HG03521 (cell line): ENCODE measurements at regions not wholly inside any gene's neighbourhood (a gene's known extent, or its start where the extent isn't known, plus 50 kb on each side); places are given as distances from the start of the nearest gene placed in this dataset.

Source experiments
- ATAC-seq: cut with Tn5 transposase; IDR thresholded peaks from one replicate; pipeline ENCODE4 v1.9.1; 2021; ENCODE audit warnings: mild to moderate bottlenecking, moderate library complexity; ENCODE audit not compliant: unreplicated experiment

DNA sequence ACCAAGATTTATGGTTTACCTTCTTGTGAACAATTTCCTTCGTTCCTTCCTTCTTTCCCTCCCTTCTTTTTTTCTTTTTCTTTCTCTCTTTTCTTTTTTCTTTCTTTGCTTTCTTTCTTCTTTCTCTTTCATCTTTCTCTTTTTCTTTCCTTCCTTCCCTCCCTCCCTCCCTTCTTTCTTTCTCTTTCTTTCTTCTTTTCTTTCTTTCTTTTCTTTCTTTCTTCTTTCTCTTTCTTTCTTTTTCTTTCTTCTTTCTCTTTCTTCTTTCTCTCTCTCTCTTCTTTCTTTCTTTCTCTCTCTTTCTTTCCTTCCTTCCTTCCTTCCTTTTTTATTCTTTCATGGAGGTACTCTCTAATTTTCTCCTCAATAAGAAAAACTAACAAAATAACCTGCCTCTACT lies 462.1 kb upstream of the ATP2B1 start:
- ATAC-seq: no peak

DNA sequence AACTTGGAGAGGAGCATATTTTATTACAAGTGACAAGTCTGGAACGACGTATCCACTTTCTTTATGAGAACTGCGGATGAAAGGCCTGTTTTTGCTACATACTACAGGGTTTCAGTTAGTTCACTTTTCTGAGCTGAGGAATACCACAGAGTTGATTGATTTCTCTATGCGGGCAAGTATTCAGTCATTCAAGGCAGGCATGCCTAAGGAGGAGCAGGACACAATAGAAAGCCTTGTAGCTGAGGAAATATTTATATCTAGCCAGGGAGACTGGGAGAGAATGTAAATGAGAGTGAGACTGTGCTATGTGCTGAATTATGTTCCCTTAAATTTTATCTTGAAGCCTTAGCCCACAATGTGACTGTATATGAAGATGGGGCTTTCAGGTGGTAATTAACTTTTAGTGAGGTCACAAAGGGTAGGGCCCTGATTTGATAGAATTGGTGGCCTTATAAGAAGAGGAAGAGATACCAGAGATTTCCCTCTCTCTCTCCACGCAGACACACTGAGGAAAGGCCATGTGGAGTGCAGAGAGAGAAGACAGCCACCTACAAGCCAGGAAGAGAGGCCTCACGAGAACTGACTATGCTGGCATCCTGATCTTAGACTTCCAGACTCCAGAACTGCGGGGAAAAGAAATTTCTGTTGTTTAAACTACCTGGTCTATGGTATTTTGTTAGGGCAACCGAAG lies 459.0 kb upstream of the ATP2B1 start:
- ATAC-seq: no peak

DNA sequence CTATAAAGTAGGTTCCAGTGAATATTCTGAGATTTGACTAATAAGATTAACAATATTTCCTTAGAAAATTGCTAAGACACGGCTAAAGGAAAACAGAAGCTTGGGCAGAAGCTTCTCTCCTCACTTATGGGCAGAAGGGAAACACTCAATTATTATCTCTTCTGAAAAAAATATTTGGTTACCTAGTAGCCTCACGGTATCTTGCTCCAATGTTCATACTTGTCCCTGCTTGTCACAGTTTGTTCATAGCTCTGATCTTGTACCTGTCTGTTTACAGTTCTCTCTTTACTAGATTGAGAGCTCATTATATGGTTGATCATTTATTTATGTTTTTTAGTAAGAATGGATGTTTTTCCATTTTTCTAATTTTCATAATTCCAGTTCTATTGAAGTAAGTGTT lies 458.0 kb upstream of the ATP2B1 start:
- no peak for ATAC-seq

DNA sequence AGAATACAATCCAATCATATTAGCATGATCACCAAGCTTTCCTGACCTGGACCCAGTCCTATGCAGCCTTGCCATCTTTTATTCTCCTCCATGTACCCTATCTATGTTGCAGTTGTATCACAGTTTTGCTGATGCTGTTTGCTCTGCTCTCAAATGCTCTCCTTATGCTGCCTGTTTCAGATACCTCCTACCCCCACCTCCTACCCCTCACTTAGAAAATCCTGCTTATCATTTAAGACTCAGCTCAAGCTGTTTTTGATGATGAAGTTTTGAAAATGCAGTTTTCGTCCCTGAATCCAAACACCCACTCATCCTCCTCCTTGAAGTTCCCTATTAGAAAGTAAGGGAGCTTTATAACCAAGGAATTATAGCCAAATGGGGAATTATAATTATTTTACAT lies 457.4 kb upstream of the ATP2B1 start:
- ATAC-seq: no peak

DNA sequence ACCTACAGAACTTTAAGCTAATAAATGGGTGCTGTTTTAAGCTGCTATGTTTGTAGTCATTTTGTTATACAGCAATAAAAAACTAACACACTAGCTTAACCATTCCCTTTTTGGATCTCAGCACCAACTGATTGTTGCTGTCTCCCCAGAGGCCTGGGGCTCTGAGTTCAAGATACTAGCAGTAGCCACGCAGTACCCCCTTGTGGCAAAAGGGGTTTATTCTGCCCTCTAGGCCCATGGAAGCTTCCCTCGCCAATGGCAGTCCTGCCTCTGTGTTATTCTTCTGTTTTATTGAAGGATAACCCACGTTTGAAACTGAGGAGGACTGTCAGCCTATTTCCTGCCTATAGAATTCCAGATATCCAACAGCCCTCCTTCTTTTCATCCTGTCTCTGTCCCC lies 455.3 kb upstream of the ATP2B1 start:
- no peak for ATAC-seq

DNA sequence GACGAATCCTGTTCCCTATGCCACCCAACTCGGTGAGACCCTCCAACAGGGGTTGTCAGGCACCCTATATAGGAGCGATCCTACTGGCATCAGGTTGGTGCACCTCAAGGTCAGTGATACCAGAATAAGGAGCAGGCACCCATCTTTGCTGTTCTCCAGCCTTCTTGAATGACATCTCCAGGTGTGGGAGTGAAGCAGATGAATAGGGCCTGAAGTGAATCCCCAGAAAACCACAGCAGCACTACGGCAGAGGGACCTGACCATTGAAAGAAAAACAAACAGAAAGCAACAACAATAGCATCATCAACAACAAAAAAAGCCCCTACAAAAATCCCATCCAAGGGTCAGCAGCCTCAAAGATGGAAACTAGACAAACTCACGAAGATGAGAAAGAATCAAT lies 445.2 kb upstream of the ATP2B1 start:
- no peak for ATAC-seq

DNA sequence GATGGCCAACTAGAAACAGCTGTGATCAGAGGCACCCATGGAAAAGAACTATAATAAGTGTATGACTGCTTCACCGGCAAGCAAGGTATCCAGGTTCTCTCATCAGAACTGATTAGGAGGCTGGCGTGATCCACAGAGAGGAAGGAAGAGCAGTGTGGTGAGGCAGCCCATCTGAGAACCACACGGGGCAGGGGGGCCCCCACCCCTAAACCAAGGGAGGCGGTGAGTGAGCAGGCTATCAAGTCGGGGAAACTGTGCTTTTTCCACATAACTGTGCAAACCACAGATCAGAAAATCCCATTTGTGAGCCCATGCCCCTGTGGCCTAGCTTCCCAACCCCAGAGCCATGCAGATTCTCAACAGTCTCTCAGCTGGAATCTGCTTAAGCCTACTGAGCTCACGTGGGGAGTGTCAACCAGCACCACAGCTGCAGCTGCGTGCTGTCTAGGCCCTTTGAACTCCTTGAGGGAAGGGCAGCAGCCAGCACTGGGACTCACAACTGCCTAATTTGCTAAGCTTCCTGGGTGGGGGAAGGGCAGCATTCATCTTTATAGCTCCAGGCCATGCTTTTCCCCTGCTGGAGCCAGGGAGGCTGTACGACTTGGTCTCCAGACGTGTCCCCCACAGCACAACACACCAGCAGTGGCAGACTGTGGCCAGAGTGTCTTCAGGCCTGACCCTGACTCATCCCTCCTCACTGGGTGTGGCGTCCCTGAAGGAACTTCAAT lies 444.4 kb upstream of the ATP2B1 start:
- ATAC-seq: no peak

DNA sequence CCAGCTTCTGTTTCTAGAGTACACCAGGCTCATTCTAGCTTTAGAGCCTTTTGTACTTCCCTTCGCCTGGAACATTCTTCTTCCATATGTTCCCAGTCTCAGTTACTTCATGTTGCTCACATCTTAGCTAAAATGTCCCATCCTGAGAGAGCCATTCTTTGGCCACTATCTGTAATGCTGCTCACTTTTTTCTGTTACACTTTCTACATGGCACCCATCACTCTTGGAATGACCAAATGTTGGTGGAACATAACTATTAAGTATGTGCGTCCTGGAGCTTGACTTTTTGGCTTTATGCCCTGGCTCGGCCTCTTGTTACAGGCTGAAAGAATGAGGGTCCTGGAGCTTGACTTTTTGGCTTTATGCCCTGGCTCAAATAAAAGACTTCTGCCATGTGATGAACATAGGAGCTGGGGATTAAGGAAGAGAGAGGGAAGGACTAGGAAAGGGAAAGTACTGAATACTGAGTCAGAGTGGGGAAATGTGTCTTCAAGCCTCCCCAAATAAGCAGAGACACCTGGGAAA lies 442.9 kb upstream of the ATP2B1 start:
- ATAC-seq: no peak

DNA sequence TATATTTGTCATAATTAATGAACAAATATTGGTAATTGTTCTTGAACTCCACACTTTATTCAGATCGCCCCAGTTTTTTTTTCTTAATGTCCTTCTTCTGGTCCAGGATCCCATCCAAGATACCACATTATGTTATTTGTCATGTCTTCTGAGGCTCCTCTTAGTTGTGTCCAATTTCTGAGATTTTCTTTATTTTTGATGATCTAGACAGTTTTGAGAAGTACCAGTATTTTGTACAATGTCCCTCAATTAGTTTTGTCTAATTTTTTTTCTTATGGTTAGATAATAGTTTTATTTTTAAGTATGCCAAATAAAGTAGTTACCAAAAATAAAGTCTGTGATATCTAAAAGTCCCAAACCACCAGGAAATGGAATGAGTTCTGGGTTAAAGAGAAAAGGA lies 440.8 kb upstream of the ATP2B1 start:
- ATAC-seq: no peak

DNA sequence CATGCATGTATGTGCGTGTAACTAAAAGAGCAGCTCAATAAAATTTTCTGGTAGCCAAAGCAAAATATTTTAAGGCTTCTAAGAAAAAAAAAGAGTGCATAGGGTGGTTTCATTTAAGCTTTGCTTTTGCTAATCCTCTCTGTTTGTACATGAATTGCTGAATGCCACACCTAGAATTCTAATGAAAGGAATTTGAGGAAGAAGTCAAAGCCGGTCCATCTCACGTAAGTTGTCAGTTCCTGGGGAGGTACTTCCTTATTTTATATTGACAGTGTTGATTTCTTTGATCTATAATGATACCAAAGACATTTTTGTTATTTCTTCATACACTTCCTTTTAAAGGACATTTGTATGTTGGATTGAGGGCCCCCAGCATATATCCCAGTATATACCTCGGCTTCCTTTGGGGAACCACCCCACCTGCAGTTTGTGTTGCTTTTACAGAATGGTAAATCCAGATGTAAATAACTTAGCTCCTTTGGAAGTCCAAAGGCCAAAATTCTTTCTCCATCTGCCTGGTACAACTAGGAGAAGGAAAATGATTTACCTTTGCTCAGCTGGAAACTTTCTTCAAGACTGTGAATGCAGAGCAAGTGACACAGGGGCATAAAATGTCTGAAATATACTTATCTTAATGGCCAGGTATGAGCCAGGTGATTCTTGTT lies 420.9 kb upstream of the ATP2B1 start:
- no peak for ATAC-seq

DNA sequence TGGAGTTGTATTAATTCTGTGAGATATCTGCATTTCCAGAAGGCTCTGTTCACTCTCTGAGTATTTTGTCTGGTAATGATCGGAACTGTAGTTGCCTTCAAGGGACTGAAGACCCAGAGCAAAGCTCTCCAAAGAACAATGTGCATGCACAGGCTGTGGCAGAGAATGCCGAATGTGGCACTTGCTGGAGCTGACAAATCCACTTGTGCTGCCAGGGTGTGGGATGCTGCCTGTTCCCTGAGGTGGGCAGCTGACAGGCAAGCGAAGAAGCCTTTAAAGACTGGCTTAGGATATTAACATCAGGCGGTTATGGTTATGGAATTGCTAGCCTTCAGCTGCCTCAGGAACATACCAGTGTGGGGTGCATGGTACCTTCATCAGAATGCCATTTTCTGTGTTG lies 419.9 kb upstream of the ATP2B1 start:
- no peak for ATAC-seq

DNA sequence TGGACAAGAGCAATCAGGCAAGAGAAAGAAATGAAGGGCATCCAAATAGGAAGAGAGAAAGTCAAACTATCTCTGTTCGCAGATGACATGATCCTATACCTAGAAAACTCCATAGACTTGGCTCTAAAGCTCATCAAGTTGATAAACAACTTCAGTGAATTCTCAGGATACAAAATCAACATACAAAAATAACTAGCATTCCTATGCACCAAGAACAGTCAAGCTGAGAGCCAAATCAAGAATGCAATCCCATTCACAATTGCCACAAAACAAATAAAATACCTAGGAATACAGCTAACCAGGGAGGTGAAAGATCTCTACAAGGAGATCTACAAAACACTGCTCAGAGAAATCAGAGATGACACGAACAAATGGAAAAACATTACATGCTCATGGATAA lies 417.5 kb upstream of the ATP2B1 start:
- no peak for ATAC-seq

DNA sequence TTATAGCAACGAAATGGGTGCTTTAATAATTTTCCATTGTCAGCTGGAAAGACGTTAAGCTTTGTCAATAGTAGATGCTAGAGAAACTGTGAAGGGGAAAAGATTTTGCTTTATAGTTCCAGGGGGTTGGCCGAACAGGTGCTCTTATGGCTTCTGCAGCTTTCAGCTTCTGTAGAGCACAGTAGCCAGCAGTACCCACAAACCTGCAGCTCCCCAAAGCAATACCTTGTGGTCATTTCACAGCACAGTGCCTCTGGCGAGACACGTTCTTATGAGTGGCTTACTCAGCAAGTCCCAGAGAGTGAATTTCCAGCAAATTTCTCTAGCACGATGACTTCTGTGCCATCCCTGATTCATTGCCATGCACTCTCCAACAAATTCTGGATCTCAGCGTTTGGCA lies 416.3 kb upstream of the ATP2B1 start:
- ATAC-seq: no peak

DNA sequence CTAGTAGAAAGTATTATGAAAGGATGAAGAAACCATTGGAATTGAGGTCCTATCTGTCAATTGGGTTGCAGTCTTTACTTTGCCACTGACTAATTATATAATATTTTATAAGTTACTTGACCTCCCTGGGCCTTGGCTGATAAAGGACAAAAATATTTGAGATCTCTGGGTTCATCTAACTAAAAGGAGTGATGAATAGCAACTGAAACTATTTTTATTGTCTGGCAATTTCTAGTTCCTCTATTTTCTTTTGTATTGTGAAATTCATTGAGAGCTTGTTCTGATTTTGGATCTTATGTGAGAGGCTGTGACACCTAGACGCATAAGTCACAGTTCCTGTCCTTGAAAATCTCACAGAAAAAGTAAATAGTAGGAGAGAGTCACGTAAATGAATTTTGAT lies 415.7 kb upstream of the ATP2B1 start:
- ATAC-seq: no peak

DNA sequence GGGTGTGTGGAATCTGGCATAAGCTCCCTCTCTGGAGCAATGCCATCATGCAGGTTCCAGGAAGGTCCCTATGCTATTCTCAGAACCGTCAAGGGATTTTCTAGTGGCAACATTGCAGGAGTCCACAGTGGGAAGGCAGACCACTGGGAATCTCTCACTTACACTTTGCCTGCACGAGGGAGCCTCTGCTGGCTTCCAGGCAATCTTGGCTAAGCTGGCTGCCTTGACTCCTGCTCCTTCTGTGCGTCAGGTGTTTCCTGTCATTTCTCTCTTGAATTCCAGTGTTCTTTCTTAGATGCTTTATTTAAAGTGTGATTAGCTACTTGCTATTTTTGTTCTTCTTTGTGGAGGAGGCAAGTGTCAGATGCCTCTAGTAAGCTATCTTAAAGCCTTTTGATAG lies 414.0 kb upstream of the ATP2B1 start:
- ATAC-seq: no peak

DNA sequence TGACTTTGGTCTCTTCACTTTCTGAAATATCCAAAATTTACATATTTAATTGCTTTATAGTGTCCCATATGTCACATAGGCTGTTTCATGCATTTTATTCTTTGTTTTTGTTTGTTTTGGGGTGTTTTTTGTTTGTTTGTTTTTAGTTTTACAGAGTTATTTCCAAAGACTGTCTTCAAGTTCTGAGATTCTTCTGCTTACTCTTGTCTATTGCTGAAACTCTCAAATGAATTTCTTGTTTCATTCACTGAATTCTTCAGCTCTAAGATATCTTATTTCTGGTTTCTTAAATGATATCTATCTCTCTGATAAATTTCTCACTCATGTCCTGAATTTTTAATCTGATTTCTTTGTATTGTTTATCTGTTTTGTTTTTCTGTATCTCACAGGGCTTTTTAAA lies 412.0 kb upstream of the ATP2B1 start:
- no peak for ATAC-seq

DNA sequence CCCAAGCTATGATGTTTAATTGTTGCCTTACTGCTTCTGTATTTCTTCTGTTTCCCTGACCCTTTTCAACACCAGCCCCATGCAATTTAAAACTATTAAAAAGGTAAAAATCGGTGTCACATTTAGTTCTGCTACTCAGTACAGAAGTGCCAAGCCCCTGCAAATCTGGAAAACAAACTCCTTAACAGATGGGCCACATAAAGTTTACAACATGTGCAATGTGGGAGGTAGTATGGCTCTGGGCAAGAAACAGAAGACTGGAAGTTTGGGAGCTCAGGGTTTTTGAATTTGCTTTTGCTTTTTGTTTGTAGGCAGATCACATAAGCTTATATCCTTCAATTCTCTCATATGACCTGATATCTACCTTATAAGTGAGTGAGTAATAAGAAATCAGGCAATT lies 404.0 kb upstream of the ATP2B1 start:
- no peak for ATAC-seq

DNA sequence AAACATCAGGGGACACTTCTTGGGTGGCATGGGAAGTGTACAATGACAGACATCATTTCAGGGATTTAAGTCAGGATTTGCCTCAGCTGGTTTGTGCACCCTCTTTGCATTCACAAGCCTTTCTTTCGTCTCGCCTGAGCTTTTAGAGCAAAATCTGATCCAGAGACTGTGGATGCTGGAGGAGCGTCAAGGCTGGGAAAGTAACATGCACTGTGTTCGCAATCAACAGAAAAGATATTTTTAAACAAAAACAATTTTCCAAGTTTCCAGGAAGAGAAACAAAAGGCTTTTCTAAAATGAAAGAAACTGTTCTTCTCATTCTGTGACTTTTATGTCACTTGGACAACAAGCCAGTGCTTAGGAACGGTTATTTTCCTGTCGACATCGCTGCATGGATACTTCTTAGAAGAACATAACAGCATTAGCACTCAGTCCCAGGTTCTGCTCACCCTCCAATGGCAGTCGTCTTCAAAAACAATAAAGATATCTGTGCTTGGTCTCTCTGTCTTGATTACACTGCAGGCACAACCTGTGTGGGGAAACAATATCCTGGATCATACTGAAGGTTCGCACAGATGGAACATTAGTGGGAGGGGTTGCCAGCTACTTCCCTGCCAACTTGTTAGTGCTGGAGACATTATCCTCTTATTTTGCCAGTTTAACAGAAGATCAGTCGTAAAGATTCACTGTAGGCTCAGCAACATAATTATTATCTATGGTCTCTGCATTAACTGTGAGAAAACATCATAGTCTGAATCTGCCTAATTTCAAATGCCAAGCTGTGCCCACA lies 403.3 kb upstream of the ATP2B1 start:
- no peak for ATAC-seq

DNA sequence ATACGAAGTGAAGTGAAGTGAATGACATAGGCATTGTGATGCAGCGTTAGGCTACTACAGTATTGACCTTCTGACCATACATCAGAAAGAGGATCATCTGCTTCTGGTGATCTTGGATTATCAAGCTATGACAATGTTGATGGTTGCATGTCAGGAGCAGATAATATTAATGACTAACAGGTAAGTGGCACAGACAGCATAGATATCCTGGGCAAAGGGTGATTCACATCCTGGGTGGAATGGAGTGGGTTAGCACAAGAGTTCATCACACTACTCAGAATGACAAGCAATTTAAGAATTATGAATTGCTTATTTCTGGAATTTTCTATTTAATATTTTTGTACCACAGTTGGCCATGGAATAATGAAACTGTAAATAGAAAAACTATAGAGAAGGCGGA lies 397.9 kb upstream of the ATP2B1 start:
- ATAC-seq: no peak

DNA sequence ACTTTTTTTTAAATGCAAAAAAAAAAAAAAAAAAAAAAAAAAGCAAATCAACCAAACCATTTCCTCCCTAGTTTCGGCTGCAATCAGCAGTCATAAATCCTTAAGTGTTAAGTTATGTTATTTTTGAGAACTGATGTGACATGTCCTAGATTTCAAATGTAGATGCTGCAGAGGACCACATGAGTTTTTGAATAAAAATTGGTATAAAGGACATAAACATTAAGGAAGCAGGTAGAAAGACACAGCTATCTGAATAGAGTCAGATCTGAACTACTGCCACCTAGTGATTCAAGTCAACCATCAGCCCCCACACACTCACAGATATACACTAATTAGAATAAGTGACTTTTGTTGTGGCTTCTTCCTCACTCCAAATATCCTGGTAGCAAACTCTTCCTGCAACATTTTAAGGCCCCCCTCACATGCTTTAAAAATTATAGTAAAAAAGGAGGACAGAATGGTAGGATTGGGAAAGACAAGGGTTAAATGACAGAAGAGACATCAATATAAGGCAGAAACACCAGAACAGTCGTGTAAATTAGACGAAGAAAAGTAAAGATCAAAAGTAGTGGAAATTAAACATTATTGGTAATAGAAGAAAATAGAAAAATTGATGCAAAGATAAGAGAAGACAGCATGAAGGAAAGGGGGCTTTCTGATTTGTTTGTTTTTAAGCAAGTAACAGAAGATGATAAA lies 394.5 kb upstream of the ATP2B1 start:
- peak; percentile 63 for ATAC-seq

DNA sequence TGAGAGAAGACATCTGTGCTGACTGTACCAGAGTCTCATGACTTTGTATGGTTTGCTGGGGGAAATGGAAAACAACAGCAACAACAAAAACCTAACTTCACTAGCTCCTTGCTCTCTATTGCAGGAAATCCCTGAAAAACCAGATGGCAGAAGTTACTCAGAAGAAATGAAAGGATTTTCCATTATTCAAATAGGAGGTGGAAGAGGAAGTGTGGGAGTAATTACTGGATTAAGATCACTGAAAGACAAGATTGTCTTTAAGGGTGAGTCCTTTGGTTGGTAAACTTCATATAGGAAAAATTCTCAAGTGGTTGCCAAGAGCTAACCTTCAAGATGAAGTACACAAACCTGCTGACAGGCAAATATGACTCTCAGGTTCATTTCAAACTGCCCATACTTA lies 391.9 kb upstream of the ATP2B1 start:
- no peak for ATAC-seq
